B cell (primary cell): ENCODE measurements at regions not wholly inside any gene's neighbourhood (a gene's known extent, or its start where the extent isn't known, plus 50 kb on each side); places are given as distances from the start of the nearest gene placed in this dataset.
"Not testable (repeated sequence)": the region's sequence is repeated elsewhere in the genome, so short reads cannot be mapped to it uniquely, and the experiment has no call there.

Source experiments
- ATAC-seq: fragments of 200-7000 bp; cut with Tn5 transposase; one replicate; pipeline ENCODE4 v1.10.0; 2021; ENCODE audit warnings: low read depth, mild to moderate bottlenecking, moderate number of reproducible peaks, moderate library complexity
- CTCF ChIA-PET: fragments of 350-600 bp; sonication (Branson Sonifier 250); formaldehyde crosslinking; loops from one replicate; lab custom pipeline; 2021; ENCODE audit warnings: antibody characterized with exemption, inconsistent platforms; lab: Charles Lee
- POLR2A ChIA-PET: fragments of 350-600 bp; sonication (Branson Sonifier 250); formaldehyde crosslinking; loops from one replicate; lab custom pipeline; 2021; ENCODE audit warnings: antibody characterized with exemption; lab: Charles Lee
- DNase-seq: peaks from one replicate; pipeline ENCODE4 v3.0.0; 2013
- H2AFZ ChIP-seq: 2 replicates; pipeline ENCODE4 v1.6.1; 2012; ENCODE audit warnings: mild to moderate bottlenecking, low read depth, low read length; ENCODE audit not compliant: insufficient read depth, poor library complexity, severe bottlenecking
- H3K27ac ChIP-seq, 2 donors: 1 replicate in 1 of 2; 2 replicates in 1 of 2; pipeline ENCODE4 v1.5.1; 2012 to 2013; ENCODE audit warnings: low read length in 2 of 2, mild to moderate bottlenecking in 2 of 2, moderate library complexity in 1 of 2
- H3K27me3 ChIP-seq, 4 experiments: fragments of 200-600 bp in 1 of 4; sonication (generic) in 1 of 4; replicated peaks in 1 of 4; 1 replicate in 2 of 4; 2 replicates in 2 of 4; pipeline versions ENCODE4 v1.6.1 to v1.7.0; 2013 to 2016; ENCODE audit warnings: low read length in 3 of 4, mild to moderate bottlenecking in 2 of 4, mixed read lengths in 1 of 4, moderate library complexity in 1 of 4; ENCODE audit not compliant: insufficient read depth in 4 of 4, control insufficient read depth in 3 of 4; ENCODE audit errors: control extremely low read depth in 1 of 4
- H3K36me3 ChIP-seq, 2 experiments: replicated peaks in 1 of 2; 1 replicate in 1 of 2; 2 replicates in 1 of 2; pipeline versions ENCODE4 v1.6.1 to v1.7.1; 2013; ENCODE audit warnings: low read length in 1 of 2; ENCODE audit not compliant: insufficient read depth in 2 of 2, control insufficient read depth in 1 of 2; ENCODE audit errors: control extremely low read depth in 1 of 2, extremely low read depth in 1 of 2
- H3K4me1 ChIP-seq, 2 donors: fragments of 200-600 bp in 1 of 2; sonication (generic) in 1 of 2; 1 replicate in 1 of 2; 2 replicates in 1 of 2; pipeline versions ENCODE4 v1.5.1 to v1.6.1; 2013 to 2017; ENCODE audit warnings: low read length in 2 of 2; ENCODE audit not compliant: control insufficient read depth in 2 of 2, insufficient read depth in 2 of 2
- H3K4me2 ChIP-seq: replicated peaks from 2 replicates; pipeline ENCODE3; 2012; ENCODE audit warnings: mild to moderate bottlenecking, low read depth, low read length; ENCODE audit not compliant: poor library complexity, severe bottlenecking
- H3K4me3 ChIP-seq, 5 experiments: fragments of 200-600 bp in 1 of 5; sonication (generic) in 1 of 5; 1 replicate in 3 of 5; 2 replicates in 2 of 5; pipeline versions ENCODE4 v1.5.1 to v1.7.0; 2011 to 2016; ENCODE audit warnings: low read length in 4 of 5, mild to moderate bottlenecking in 4 of 5, low read depth in 2 of 5, control low read depth in 1 of 5, moderate library complexity in 1 of 5; ENCODE audit not compliant: insufficient read depth in 1 of 5; ENCODE audit errors: control extremely low read depth in 1 of 5, extremely low read depth in 1 of 5
- H3K79me2 ChIP-seq: fragments of 200-600 bp; sonication (generic); one replicate; pipeline ENCODE4 v1.6.0; 2016; ENCODE audit warnings: low read length; ENCODE audit not compliant: control insufficient read depth, insufficient read depth
- H3K9ac ChIP-seq: fragments of 200-600 bp; sonication (generic); 2 replicates; pipeline ENCODE4 v1.6.1; 2017; ENCODE audit warnings: mild to moderate bottlenecking, low read length, moderate library complexity
- H3K9me3 ChIP-seq, 3 donors: one replicate each; pipeline versions ENCODE4 v1.6.1 to v1.7.1; 2013; ENCODE audit warnings: low read length in 2 of 3; ENCODE audit not compliant: control insufficient read depth in 2 of 3, insufficient read depth in 1 of 3; ENCODE audit errors: control extremely low read depth in 1 of 3
- H4K20me1 ChIP-seq: 2 replicates; pipeline ENCODE4 v1.6.0; 2012; ENCODE audit warnings: mild to moderate bottlenecking, low read length; ENCODE audit not compliant: insufficient read depth, control insufficient read depth, poor library complexity, severe bottlenecking
- H3K27ac Mint-ChIP-seq: one replicate; pipeline ENCODE4 v1.8.0; 2021; ENCODE audit warnings: mixed read lengths
- H3K27me3 Mint-ChIP-seq: one replicate; pipeline ENCODE4 v1.8.0; 2021; ENCODE audit warnings: mixed read lengths
- H3K4me1 Mint-ChIP-seq: one replicate; pipeline ENCODE4 v1.8.0; 2021; ENCODE audit warnings: mixed read lengths
- H3K4me3 Mint-ChIP-seq: one replicate; pipeline ENCODE4 v1.8.0; 2021; ENCODE audit warnings: mixed read lengths
- H3K9me3 Mint-ChIP-seq: one replicate; pipeline ENCODE4 v1.8.0; 2022; ENCODE audit warnings: mixed read lengths; ENCODE audit not compliant: insufficient read depth
- CTCF ChIP-seq: fragments of 200-600 bp; IDR thresholded peaks from one replicate; pipeline ENCODE4 v1.8.0; 2022; ENCODE audit warnings: antibody characterized with exemption, mild to moderate bottlenecking
- EZH2 ChIP-seq: IDR thresholded peaks from 2 replicates; pipeline ENCODE4 v1.6.1; 2012; ENCODE audit warnings: borderline replicate concordance, low read depth, mild to moderate bottlenecking, moderate library complexity, low read length; ENCODE audit not compliant: insufficient read depth, poor library complexity, severe bottlenecking
- WGBS: methylation state at CpG from one replicate; pipeline ENCODE4 v1.1.5; 2013; ENCODE audit warnings: missing lambda C conversion rate; ENCODE audit not compliant: insufficient coverage; 5-methylcytosine and 5-hydroxymethylcytosine counted together
- intact Hi-C: fragments of 100-400 bp; cut with micrococcal nuclease; formaldehyde crosslinking; loops from one replicate; pipeline ENCODE4 v1.10.0; 2022

- no peak for ATAC-seq
These were observed 1232.6 kb upstream of the NRXN1 start for GRCh38 chr2:52264488-52264887.

GRCh38 chr2:52260904-52261303 is 1229.0 kb upstream of the NRXN1 start:
- ChIA-PET CTCF (no interaction called here), POLR2A (no interaction called here)
- H3K4me1 Mint-ChIP-seq: no peaks in the 10 kb centered on the region
- TF ChIP-seq CTCF: no peak
- no peak for TF ChIP-seq EZH2
- no peaks in the 10 kb centered on the region for H4K20me1 ChIP-seq
- no peaks in the 10 kb centered on the region for H3K79me2 ChIP-seq
- no peaks in the 10 kb centered on the region for H3K9me3 ChIP-seq
- no CpG with 5 or more reads among the region's 1 CpG for WGBS
- H3K4me1 ChIP-seq: no peaks in the 10 kb centered on the region
- H3K27me3 Mint-ChIP-seq: no peaks in the 10 kb centered on the region
- no peak overlapping the region for H3K4me3 ChIP-seq
- no peak overlapping the region for H3K4me3 Mint-ChIP-seq
- H2AFZ ChIP-seq: no peak overlapping the region
- H3K27ac ChIP-seq: no peak overlapping the region
- DNase-seq (no peak), ATAC-seq (no peak)
- no peaks in the 10 kb centered on the region for H3K36me3 ChIP-seq
- H3K27ac Mint-ChIP-seq: no peak overlapping the region
- H3K4me2 ChIP-seq: no peak overlapping the region
- H3K9ac ChIP-seq: no peak overlapping the region
- H3K9me3 Mint-ChIP-seq: no peaks in the 10 kb centered on the region
- H3K27me3 ChIP-seq: no peaks in the 10 kb centered on the region
- intact Hi-C loops: no loop called here

More at GRCh38 chr2:52264488-52264887, 1232.6 kb upstream of the NRXN1 start:
- Histone ChIP-seq H2AFZ (no peak overlapping the region), H3K4me2 (no peak overlapping the region), H3K4me3 (no peak overlapping the region), H3K27me3 (no peaks in the 10 kb centered on the region), H3K9ac (no peak overlapping the region), H3K36me3 (no peaks in the 10 kb centered on the region), H3K79me2 (no peaks in the 10 kb centered on the region), H3K4me1 (no peaks in the 10 kb centered on the region), H3K9me3 (no peaks in the 10 kb centered on the region), H4K20me1 (no peaks in the 10 kb centered on the region), H3K27ac (no peak overlapping the region)
- Mint-ChIP-seq H3K4me3 (no peak overlapping the region), H3K27ac (no peak overlapping the region), H3K9me3 (no peaks in the 10 kb centered on the region), H3K27me3 (no peaks in the 10 kb centered on the region), H3K4me1 (no peaks in the 10 kb centered on the region)
- intact Hi-C loops: no loop called here
- POLR2A ChIA-PET: no interaction called here
- 97% methylated on average over 3 of the region's 3 CpGs for WGBS
- CTCF ChIA-PET: no interaction called here
- TF ChIP-seq EZH2: no peak
- TF ChIP-seq CTCF: no peak
- DNase-seq: no peak

GRCh38 chr2:52258967-52259366 is 1227.0 kb upstream of the NRXN1 start:
- DNase-seq, H3K27ac ChIP-seq, H3K4me1 ChIP-seq, H2AFZ ChIP-seq, POLR2A ChIA-PET, H3K27ac Mint-ChIP-seq, H3K4me2 ChIP-seq, H3K9me3 Mint-ChIP-seq, H3K27me3 ChIP-seq, H4K20me1 ChIP-seq, H3K9me3 ChIP-seq, H3K4me3 ChIP-seq, H3K4me1 Mint-ChIP-seq, H3K4me3 Mint-ChIP-seq, H3K79me2 ChIP-seq, CTCF ChIA-PET, intact Hi-C loops, H3K27me3 Mint-ChIP-seq, ATAC-seq, H3K36me3 ChIP-seq, H3K9ac ChIP-seq: not testable (repeated sequence)
- 93% methylated on average over 3 of the region's 11 CpGs for WGBS
